Midbrain (tissue), 1 donor: ENCODE measurements at regions not wholly inside any gene's neighbourhood (a gene's known extent, or its start where the extent isn't known, plus 50 kb on each side); places are given as distances from the start of the nearest gene placed in this dataset.
A peak's percentile ranks its signal among the peaks of the same experiment; 100 is the strongest.
"Not testable (repeated sequence)": the region's sequence is repeated elsewhere in the genome, so short reads cannot be mapped to it uniquely, and the experiment has no call there.

Source experiments
- DNase-seq: peaks from one replicate; lab custom pipeline; 2025; lab: John Stamatoyannopoulos, UW

- no peak for DNase-seq
These were observed 147.2 kb downstream of the NDUFA12 start for GRCh38 chr12:94856324-94856723.

- DNase-seq: no peak
These were observed 147.6 kb downstream of the NDUFA12 start for GRCh38 chr12:94855853-94856252.

- no peak for DNase-seq
These were observed 152.0 kb downstream of the NDUFA12 start for GRCh38 chr12:94851396-94852028.

DNA sequence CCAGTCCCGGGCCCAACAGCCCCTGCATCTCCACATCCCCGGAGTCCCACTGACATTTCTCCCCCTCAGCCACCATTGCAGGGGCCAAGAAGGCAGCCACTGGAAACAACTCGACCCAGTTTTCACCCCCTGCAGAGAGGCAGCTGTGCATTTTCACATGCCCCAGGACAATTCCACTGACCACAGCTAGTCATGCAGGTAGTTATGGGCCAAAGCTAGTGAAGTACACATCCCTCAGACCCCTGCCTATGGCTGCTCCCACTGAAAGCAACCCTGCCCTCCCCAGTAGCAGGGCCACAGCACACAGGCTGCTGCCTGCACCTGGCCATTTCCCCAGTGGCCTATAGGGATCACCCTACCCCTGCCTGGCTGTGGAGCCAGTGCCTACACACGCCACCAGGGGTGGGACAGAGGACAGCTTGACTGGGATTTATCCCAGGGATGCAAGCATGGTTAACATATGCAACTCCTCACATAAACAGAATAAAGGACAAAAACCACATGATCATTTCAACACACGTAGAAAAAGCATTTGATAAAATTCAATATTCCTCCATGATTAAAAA lies 154.0 kb downstream of the NDUFA12 start:
- no peak for DNase-seq

DNA sequence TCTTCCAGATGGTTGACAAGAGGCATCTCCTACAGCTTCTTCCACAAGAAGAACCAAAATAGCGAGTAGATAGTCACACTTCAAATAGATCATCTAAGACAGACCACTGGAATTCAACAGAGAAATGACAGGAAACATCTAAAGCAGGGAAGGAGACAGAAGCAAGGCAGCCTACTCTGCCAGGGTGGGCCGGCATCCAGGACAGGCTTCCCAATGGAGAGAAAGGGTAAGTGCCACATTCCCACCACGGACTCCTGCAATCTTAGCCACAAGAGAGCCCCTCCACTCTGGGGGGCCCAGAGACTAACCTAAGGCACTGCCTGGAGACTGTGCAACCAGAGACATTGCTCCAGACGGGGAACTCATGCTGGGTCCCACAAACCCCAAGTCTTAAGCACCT lies 154.5 kb downstream of the NDUFA12 start:
- no peak for DNase-seq

DNA sequence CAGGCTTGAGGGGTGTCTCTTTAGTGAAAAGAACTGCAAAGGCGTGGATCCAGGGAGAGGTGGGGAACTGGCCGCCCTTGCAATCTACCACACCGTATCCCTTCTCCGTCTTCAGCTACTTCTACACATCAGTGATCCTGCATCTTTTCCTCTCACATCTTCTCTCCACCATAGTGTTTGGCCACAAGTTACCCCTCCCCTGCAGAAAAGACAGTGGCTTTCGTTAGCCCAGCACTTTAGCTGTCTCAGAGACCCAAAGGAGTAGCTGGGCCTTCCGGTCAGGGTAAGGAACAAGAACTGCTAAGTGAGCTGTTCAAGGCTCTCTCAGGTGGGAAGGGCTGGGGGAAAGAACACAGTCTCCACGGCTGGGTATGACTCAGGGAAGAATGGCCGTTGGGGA lies 158.4 kb downstream of the NDUFA12 start:
- DNase-seq: no peak

- no peak for DNase-seq
These were observed 159.0 kb downstream of the NDUFA12 start for GRCh38 chr12:94844452-94844851.

- no peak for DNase-seq
These were observed 161.4 kb downstream of the NDUFA12 start for GRCh38 chr12:94841904-94842610.

GRCh38 chr12:94841177-94841576 lies 162.3 kb downstream of the NDUFA12 start:
- no peak for DNase-seq

- no peak for DNase-seq
These were observed 164.2 kb downstream of the NDUFA12 start for GRCh38 chr12:94839347-94839746.

- not testable (repeated sequence) for DNase-seq
These were observed 166.4 kb downstream of the NDUFA12 start for GRCh38 chr12:94836952-94837670.

GRCh38 chr12:94834036-94834625 lies 169.4 kb downstream of the NDUFA12 start:
- DNase-seq: no peak

DNA sequence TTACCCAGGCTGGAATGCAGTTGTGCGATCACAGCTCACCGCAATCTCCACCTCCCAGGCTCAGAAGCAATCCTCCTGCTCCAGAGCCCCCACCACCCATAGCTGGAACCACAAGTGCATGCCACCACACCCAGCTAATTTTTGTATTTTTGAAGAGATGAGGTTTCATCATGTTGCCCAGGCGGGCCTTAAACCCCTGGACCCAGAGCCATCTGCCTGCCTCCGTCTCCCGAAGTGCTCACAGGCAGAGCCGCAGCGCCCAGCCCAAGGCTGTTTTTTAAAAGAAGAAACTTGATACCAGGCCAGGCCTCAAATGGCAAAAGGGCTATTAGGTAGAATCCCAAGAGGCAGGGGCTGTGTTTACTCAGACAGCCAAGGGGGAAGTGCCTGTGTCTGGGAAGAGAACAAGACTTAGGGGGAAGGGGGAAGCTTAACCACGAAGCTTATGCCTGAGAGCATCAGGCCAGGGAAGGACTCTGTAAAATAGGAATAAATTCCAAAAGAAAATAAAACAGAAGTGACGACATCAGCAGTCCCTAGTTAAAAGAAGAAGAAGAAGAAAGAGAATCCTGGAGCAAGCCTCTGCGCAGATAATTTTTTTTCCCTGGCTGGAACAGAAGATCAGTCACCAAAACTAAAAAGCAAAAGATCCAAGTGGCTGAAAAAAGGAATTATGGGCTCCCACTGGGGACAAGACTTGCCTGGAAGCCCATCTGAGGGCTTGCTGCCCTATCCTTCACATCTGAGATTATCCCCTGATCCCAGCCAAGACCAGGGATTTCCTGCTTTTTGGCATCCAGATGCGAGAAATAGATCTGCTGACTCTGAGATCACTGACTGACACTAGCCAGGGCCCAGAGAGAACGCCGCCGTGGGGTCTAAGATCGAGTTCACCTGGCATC lies 170.5 kb downstream of the NDUFA12 start:
- peak; percentile 15 for DNase-seq

DNA sequence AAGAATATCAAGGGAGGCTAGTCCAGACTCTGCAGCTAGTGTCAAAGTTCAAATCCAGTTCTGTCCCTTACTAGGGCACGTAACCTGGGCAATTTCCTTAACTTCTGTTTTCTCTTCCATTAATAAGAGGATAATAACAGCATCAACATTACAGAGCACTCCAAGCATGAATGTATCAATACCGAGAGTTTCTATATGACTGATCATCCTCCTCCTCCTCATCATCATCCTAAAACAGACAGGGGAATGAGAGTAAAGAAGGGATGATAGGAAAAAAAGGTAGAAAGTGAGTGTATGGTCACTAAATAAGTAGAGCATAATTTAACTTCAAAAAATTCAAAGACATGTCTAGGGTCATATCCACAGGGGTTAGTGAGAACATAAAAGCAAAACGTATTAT lies 171.4 kb downstream of the NDUFA12 start:
- no peak for DNase-seq

DNA sequence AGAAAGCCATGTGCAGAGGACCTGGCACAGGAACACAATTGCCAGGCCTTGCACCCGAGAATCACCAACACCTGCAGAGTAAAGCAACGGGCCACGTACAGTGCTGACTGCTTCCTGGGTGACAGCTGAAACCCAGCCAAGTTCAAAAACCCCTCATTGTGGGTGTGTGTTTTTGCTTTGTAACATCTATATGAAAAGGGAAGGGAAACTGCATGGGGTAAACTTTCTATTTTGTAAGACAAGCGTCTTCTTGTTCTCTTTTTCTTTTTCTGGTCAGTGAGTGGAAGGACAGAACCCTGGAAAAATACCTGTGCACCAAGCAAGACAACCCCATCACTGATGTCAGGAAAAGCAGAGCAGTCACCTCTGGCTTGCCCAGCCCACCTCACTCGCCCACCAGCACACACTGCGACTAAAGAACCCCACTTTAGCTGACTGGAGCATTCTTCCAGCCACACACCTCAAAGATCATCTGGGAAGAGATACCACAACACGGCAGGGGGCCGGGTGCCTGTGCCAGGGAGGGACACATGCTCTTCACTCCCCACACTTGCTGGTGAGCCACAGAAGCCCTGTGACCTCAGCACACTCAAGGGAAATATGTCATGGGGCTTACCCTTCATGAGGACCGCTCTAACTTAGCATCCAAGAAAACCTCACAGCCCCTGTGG lies 172.3 kb downstream of the NDUFA12 start:
- no peak for DNase-seq

DNA sequence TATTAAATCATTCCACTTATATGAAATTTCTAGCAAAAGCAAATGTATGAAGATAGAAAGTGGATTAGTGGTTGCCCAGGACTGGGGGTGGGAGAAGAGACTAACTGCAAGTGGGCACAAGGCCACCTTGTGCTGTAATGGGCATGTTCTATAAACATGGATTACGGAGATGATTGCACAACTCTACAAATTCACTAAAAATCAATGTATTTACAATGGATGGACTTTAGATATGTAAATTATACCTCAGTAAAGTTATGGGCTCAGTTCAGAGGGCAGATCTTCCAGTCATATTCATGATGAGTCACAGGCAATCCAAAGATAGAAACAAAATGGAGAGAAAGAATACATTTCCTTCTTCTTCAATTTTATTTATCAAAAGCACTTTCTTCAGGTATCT lies 173.9 kb downstream of the NDUFA12 start:
- no peak for DNase-seq

DNA sequence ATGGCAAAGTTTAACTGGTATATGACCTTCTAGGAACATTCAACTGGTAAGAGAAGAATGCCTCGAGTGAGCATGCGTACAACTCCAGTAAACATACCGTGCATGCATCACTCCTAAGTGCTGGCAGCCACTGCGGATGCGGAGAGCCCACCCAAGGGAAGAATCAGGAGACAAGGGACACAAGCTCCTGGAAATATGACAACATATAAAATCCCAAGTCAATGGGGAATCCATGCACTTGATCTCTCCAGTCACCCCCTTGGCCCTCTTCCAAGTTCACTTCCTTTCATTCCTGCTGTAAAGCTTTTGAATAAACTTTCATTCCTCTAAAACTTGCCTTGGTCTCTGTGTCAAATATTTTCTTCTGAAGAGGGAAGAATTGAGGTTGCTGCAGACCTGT lies 168.7 kb upstream of the TMCC3 start:
- DNase-seq: no peak

DNA sequence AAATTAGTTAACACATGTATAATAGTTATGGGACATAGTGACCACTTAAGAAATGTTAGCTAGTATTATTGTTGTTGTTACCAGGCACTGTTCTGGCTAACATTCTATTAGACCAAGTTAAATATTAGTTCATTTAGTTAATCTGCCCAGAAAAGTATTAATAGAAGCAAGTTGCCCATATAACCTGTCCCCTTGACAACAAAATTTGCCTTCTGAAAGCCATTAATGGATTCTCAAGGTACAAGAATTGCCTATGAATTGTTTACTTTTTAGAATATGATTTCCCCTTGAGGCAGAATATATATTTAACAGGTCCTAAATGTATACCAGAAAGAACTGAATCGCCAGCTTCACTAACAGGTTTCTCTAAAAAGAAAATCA lies 167.3 kb upstream of the TMCC3 start:
- no peak for DNase-seq

GRCh38 chr12:94817201-94817600 lies 166.8 kb upstream of the TMCC3 start:
- DNase-seq: not testable (repeated sequence)

GRCh38 chr12:94816746-94817145 lies 166.4 kb upstream of the TMCC3 start:
- not testable (repeated sequence) for DNase-seq

- no peak for DNase-seq
These were observed 165.6 kb upstream of the TMCC3 start for GRCh38 chr12:94815958-94816357.
